ENCODE measurements at regions not wholly inside any gene's neighbourhood (a gene's known extent, or its start where the extent isn't known, plus 50 kb on each side); places are given as distances from the start of the nearest gene placed in this dataset.

DNA sequence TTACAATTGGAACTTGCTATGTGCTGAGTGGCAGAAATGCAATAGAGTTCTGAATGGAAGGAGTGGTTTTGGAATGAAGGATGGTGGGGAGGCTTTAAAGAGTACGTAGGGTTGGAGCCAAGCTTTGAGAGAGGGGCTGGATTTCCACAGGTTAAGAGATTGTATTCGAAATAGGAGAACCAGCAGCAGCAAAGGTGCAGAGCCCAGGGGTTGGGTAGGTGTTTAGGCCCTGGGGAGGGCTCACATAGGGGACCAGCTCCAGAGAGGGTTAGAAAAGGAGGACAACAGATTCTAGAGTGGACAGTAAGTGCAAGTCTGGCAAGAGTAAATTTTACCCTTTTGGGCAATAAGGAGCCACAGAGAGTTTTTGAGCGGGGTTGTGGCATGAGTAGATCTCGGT lies 297.2 kb downstream of the RPS24 start:
- no peak for ATAC-seq (replicated peaks)
- Mint-ChIP-seq H3K4me1 (no peaks in the 10 kb centered on the region), H3K27me3 (peaks cover 7% of the 10 kb centered on the region), H3K9me3 (peaks cover 11% of the 10 kb centered on the region), H3K4me3 (no peak overlapping the region), H3K27ac (no peak overlapping the region), H3K36me3 (ENCODE audit: low read depth) (no peaks in the 10 kb centered on the region)

DNA sequence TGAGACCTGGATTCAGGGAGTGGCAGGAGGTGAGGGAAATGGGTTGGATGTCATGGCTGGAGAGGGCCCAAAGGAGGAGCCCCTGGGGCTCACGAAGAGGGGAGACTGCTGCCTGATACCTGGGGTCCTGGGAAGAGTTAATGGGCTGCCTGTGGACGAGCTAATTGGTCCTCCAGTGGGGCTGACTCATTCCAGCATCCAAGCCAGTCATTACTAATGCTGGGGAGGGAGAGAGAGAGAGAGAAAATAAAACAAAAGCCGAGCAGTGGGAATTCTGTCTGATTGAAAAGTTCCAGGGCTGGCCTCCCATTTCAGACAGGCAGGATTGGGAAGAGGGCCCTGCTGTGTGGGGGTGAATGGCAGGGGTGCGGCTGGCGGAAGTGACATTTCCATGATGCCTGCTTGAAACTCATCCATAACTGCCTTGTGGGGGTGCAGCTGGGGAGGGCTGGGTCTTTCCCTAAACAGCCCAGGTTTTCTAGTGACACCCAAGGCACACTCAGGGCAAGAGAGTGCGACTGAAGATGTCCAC lies 297.8 kb downstream of the RPS24 start:
- ATAC-seq (replicated peaks), result no peak
- Mint-ChIP-seq H3K27me3 (peaks cover 7% of the 10 kb centered on the region), H3K4me1 (no peaks in the 10 kb centered on the region), H3K4me3 (no peak overlapping the region), H3K9me3 (peaks cover 9% of the 10 kb centered on the region), H3K27ac (no peak overlapping the region), H3K36me3 (ENCODE audit: low read depth) (no peaks in the 10 kb centered on the region)

DNA sequence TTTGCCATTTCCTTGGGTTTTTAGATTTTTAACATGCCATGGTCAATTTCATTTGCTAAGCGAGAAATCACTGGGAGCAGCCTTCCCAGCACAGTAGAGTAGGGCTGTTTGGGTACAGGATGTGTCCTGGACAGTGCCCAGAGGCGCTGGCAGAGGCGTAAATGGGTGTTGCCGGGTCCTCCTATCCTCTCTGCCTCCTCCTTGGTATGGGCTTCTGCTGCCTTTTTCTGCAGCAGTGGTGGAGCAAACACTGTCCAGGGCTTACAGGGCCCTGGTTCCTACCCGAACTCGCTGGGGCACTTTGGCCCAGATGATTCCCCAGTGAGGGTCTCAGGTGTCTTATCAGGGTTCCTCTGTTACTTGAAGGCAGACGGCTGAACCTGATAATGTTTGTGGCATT lies 298.3 kb downstream of the RPS24 start:
- Mint-ChIP-seq H3K27ac (no peak overlapping the region), H3K36me3 (ENCODE audit: low read depth) (no peaks in the 10 kb centered on the region), H3K4me1 (no peaks in the 10 kb centered on the region), H3K27me3 (peaks cover 7% of the 10 kb centered on the region), H3K4me3 (no peak overlapping the region), H3K9me3 (peaks cover 6% of the 10 kb centered on the region)
- no peak for ATAC-seq (replicated peaks)

DNA sequence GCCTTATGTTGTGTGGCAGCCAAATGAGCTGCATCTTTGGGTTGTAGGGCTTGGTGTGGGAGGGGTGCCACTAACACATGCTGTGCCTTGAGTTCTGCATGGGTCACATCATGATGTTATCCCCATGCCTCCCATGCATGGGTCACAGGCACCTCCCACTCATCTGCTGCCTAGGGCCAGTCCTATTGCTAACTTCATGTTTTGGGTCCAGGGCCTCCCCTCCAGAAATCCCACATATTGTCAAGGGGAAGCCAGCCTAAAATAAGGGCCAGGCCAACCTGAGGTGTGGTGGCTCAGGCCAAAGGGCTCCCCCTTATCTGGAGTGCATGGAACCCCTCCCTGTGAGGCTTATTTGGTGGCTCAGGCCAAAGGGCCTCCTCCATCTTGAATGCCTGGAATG lies 299.0 kb downstream of the RPS24 start:
- Mint-ChIP-seq H3K36me3 (ENCODE audit: low read depth) (no peaks in the 10 kb centered on the region), H3K9me3 (peaks cover 3% of the 10 kb centered on the region), H3K4me3 (no peak overlapping the region), H3K4me1 (no peaks in the 10 kb centered on the region), H3K27ac (no peak overlapping the region), H3K27me3 (peaks cover 7% of the 10 kb centered on the region)
- no peak for ATAC-seq (replicated peaks)

DNA sequence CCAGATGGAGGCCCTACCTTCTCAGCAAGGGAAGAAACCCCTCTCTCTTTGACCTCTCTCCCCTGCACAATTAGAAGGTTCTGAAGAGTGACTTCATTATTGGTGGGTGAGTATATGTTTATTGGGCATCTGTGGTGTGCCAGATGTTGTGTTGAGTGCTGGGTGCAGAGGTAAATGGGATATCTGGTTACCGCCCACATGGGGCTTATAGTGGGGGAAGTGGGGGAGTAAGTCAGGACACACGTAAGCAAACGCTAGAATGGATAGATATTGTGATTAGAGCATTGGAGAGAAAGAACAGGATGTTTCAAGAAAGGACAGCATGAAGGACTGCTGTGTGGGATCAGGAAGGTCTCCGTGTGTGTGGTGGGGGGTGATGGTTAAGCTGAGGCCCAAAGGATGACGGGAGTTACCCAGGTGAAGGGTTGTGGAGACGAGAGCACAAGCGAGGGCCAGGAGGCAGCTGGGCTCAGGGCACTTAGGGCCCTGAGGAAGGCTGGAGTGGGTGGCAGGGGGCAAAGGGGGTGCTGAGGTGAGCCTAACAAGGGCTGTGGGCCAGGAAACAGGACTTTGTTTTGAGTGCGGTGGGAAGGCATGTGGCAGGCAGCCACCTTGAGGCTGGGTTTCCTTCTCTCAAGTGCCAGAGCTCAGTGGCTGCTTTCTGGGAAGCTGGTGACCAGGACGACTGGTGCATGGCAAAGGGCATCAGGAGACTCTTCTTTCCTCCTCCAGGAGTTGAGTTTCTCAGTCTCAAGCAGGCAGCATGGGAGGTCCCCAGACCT lies 299.9 kb downstream of the RPS24 start:
- no peak for ATAC-seq (replicated peaks)
- no peaks in the 10 kb centered on the region for H3K4me1 Mint-ChIP-seq
- no peaks in the 10 kb centered on the region for H3K36me3 Mint-ChIP-seq (ENCODE audit: low read depth)
- H3K4me3 Mint-ChIP-seq, result no peak overlapping the region
- H3K9me3 Mint-ChIP-seq, result no peaks in the 10 kb centered on the region
- peaks cover 7% of the 10 kb centered on the region for H3K27me3 Mint-ChIP-seq
- H3K27ac Mint-ChIP-seq, result no peak overlapping the region

DNA sequence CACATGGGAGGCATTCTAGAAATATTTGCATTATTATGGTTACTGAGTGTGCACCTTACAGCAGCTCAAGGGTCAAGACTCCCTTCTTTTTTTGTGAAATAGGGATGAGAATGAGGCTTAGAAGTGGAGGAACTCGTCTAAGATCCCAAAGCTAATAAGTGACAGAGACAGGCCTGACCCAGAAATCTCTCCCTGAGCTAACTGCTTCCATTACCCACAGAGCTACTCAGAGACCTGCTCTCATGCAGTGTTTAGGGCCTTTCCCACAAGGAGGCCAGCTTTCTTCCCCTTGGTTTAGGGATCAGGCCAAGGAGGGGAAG lies 301.7 kb downstream of the RPS24 start:
- H3K4me3 Mint-ChIP-seq, result no peak overlapping the region
- no peak for ATAC-seq (replicated peaks)
- H3K9me3 Mint-ChIP-seq, result no peaks in the 10 kb centered on the region
- H3K36me3 Mint-ChIP-seq (ENCODE audit: low read depth), result no peaks in the 10 kb centered on the region
- no peaks in the 10 kb centered on the region for H3K4me1 Mint-ChIP-seq
- peaks cover 10% of the 10 kb centered on the region for H3K27me3 Mint-ChIP-seq
- no peak overlapping the region for H3K27ac Mint-ChIP-seq

DNA sequence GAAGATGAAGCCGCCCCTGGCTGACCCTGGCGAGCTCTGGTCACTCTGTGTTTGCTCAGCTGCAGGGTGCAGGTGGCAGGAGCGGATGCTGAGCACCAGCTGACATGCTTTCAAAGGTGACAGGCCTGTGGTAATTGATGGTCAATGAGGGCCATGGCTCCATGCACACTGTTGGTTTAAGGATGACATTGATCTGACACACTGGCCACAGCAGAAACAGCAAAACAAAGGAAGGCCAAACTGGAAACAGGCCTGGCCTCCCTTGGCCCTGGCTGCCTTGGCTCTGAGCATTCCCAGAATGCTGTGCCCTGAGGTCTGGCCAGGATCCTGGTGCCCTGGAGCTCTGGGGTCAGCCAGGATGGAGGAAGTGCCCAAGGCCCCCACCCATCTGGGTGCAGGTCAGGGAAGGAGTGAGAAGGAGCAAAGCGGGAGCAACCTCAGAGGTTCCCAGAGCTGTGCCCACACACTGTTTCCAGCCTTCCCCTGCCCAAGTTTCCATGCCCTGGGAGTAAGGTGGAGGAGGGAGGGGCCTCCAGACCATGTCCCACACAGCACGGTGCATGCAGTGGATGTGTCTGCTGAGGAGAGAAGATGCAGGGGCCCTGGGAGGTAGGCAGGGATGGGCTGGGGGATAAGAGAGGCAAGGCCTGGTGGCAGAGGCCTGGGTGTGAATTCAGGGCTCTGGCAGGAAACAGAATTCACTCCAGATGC lies 302.2 kb downstream of the RPS24 start:
- no peak overlapping the region for H3K4me3 Mint-ChIP-seq
- no peaks in the 10 kb centered on the region for H3K36me3 Mint-ChIP-seq (ENCODE audit: low read depth)

DNA sequence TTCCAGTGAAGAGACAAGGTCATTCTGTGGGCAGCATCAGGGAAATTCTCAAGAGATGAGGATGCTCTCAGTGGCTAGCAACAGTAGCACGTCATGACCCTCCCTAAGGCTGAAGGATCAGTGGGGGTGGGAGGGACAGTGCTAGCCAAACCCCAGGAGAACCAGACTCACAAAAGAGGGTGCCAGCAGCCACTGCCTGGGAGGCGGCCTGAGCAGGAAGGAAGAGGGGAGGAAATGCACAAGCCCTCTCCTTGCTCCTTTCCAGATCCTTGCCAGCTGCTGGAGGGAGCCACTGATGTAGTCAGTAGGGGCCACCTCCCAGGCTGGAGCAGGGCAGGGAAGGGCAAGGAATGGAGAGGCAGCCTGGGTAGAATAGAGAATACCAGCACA lies 302.7 kb downstream of the RPS24 start:
- H3K36me3 Mint-ChIP-seq (ENCODE audit: low read depth), result no peaks in the 10 kb centered on the region

More for the DNA sequence above, 302.2 kb downstream of the RPS24 start:
- Mint-ChIP-seq H3K27ac (no peak overlapping the region), H3K9me3 (no peaks in the 10 kb centered on the region), H3K4me1 (no peaks in the 10 kb centered on the region), H3K27me3 (peaks cover 9% of the 10 kb centered on the region)
- ATAC-seq (replicated peaks), result no peak

DNA sequence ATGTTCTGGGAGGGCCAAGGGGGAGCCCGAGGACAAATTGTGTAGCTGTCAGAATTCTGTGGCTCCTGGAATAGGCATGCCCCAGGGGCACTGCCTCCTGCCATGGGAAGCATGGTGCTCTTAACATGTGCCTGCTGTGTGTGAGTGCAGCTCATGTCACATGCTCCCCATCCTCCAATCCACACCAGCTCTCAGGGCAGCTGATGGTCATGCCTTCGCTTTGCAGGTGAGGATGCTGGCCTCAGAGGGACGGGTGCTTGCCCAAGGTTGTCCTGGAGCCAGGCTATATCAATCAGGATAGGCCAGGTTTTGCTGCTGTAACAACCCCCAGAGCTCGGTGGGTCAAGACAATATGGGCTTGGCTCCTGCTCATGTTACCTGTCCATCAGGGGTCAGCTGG lies 303.4 kb downstream of the RPS24 start:
- Mint-ChIP-seq H3K4me1 (no peaks in the 10 kb centered on the region), H3K27me3 (peaks cover 3% of the 10 kb centered on the region), H3K4me3 (no peak overlapping the region), H3K9me3 (no peaks in the 10 kb centered on the region), H3K36me3 (ENCODE audit: low read depth) (no peaks in the 10 kb centered on the region), H3K27ac (no peak overlapping the region)
- ATAC-seq (replicated peaks), result no peak

More for the DNA sequence above, 302.7 kb downstream of the RPS24 start:
- H3K4me3 Mint-ChIP-seq, result no peak overlapping the region
- H3K4me1 Mint-ChIP-seq, result no peaks in the 10 kb centered on the region
- ATAC-seq (replicated peaks), result no peak
- H3K27ac Mint-ChIP-seq, result no peak overlapping the region
- peaks cover 4% of the 10 kb centered on the region for H3K27me3 Mint-ChIP-seq
- H3K9me3 Mint-ChIP-seq, result no peaks in the 10 kb centered on the region

DNA sequence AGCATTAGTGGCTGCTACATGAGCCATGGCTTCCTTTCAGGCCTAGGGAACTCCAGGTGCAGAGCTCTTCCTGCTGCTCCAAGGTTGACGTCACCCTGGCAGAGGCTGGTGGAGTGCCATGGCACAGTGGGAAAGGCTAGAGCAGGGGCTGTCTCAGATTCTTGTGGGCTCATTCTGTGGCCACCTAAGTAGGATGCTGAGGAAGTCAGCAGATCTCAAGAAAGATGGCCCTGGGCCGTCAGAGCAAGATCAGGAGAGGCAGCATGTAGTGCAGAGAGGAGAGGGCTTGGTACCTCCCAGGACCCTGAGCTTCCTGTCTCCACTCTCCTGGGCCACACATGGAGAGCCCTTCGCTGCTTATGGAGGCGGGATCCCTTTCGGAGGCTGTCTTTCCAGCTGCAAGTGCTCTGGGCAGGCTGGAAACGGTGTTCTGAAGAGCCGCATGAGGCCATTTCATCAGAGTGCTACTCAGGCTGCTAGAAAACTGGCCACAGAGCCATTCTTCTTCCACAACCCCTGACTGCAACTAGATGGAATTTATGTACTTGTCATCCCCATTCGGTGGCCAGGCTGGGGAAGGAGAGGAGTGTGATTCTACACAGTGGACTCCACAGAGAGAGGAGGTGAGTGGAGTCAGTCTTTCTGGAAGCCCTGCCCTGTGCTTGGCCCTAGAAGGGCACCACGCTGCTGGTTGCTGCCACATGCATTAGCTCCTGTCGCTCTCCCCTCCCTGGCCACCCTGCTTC lies 304.2 kb downstream of the RPS24 start:
- peaks cover 3% of the 10 kb centered on the region for H3K27me3 Mint-ChIP-seq
- H3K36me3 Mint-ChIP-seq (ENCODE audit: low read depth), result no peaks in the 10 kb centered on the region
- H3K4me3 Mint-ChIP-seq, result no peak overlapping the region
- H3K9me3 Mint-ChIP-seq, result no peaks in the 10 kb centered on the region
- ATAC-seq (replicated peaks), result no peak
- no peaks in the 10 kb centered on the region for H3K4me1 Mint-ChIP-seq
- H3K27ac Mint-ChIP-seq, result no peak overlapping the region

DNA sequence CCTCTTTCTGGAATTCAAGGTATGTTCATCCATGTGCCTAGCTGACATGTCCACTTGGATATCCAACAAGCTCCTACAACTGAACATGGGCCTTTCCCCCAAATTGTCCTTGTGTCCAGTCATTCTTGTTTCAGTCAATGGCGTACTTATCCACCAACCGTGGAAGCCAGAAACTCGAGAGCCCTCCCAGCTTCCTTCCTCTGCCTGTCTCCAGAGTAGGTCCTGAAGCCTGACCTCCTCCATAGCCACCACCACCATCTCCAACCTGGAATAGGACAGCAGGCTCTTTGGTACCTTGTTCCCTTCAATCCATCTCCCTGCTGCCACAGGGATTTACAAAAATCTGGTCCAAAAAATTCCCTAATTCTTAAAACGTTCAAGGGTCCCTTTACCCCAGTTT lies 305.1 kb downstream of the RPS24 start:
- Mint-ChIP-seq H3K4me1 (no peaks in the 10 kb centered on the region), H3K4me3 (no peak overlapping the region), H3K27ac (no peak overlapping the region), H3K9me3 (no peaks in the 10 kb centered on the region), H3K27me3 (peaks cover 3% of the 10 kb centered on the region), H3K36me3 (ENCODE audit: low read depth) (no peaks in the 10 kb centered on the region)
- no peak for ATAC-seq (replicated peaks)

DNA sequence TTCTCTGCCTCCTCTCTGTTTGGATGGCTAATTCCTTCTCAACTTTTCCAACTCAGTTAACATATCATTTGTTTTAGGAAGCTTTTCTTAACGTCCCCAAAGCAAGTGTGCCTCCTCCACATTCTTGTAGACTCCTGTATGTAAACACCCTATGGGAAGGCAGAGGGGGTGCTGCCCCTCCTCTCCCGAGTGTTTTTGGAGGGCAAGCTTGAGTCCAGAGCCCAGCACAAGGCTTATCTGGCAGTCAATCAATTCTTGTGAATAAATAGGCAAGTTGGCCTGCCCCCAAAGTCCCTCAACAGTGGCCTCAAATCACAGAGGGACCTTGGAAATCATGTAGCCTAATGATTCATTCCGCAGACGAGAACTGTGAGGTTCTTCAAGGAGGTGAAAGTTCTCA lies 305.6 kb downstream of the RPS24 start:
- H3K4me1 Mint-ChIP-seq, result no peaks in the 10 kb centered on the region
- H3K27ac Mint-ChIP-seq, result no peak overlapping the region
- H3K36me3 Mint-ChIP-seq (ENCODE audit: low read depth), result no peaks in the 10 kb centered on the region
- no peaks in the 10 kb centered on the region for H3K9me3 Mint-ChIP-seq
- no peak for ATAC-seq (replicated peaks)
- peaks cover 3% of the 10 kb centered on the region for H3K27me3 Mint-ChIP-seq
- no peak overlapping the region for H3K4me3 Mint-ChIP-seq

DNA sequence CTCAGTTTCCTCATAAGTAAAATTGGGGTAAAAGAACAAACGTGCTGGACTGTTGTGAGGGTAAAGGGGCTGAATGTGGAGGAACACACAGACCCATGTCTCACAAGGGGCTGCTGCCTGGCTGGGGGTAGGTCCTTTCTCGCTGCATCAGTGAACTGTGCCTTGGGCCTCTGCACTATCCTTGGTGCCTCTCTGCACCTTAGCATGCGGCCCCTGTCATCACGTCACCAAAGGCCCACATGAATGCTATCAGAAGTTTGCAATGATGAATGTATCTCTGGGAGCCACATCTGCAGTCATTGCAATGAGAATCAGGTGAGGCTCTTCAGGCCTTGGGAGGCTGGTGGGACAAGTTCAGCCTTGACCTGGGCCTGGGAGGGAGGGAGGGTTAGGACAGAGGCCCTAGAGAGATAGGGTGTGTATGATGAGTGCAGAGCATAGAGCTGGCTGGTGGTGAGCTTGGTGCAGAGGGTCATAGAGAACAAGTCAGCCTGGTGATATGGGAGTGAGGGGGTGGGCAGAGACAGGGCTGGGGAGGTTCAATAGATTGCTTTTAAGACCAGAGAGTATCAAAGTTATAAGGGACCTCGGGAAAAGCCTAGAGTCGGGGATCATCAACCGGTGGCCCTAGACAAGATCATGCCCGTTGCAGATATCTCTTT lies 308.4 kb downstream of the RPS24 start:
- Mint-ChIP-seq H3K4me1 (no peaks in the 10 kb centered on the region), H3K9me3 (no peaks in the 10 kb centered on the region), H3K27me3 (peaks cover 9% of the 10 kb centered on the region), H3K27ac (no peak overlapping the region), H3K4me3 (no peak overlapping the region), H3K36me3 (ENCODE audit: low read depth) (no peaks in the 10 kb centered on the region)
- ATAC-seq (replicated peaks), result no peak

DNA sequence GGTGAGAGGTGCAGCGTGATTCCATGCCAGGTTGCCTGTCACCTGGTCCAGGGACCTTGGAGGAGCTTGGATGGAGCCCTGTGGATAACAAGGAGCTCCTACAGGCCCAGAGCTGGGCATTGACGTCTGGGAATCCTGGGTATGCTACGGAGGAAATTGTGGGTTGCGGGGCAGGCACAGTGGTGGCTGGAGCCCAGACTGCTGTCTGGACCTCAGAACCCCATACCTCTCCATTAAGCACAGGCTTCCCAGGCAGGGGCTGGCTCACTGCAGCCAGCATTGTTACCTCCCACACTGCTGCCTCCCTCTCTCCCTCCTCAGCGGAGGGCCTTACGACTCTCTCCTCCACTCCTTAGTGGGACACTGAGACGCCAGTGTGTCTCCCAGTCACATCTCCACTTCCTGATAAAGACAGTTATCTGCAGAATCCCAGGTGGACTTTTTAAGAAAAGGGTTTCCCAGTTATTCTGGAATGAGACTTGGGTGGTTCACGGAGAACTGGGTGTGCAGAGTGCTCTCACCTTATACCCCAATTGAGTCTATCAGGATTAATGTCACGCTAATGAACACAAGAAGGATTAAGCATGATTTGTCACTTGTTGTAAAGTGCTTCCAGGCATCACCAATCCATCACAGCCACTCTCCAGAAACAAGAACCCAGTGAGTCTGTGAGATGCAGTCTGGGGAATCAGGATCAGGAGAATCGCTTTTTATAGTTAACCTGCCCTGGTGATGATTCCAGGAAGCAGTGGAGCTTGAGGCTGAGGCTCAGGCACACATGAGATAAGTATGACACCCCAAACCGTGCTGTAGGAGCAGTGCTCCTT lies 309.4 kb downstream of the RPS24 start:
- Mint-ChIP-seq H3K27me3 (peaks cover 12% of the 10 kb centered on the region), H3K4me3 (no peak overlapping the region), H3K9me3 (no peaks in the 10 kb centered on the region), H3K27ac (no peak overlapping the region), H3K4me1 (no peaks in the 10 kb centered on the region), H3K36me3 (ENCODE audit: low read depth) (no peaks in the 10 kb centered on the region)
- no peak for ATAC-seq (replicated peaks)

Measured in activated T-helper 17 cell treated with anti-CD3 and anti-CD28 coated beads, Interleukin-2, amount 50 U/mL, for 72 hours (primary cell).